ENCODE measurements at regions not wholly inside any gene's neighbourhood (a gene's known extent, or its start where the extent isn't known, plus 50 kb on each side); places are given as distances from the start of the nearest gene placed in this dataset.

GRCh38 chr14:97630249-97630648, 833.1 kb downstream of the VRK1 start:
- H3K4me1 Mint-ChIP-seq, result peaks cover 21% of the 10 kb centered on the region
- intact Hi-C loops (cut with micrococcal nuclease), result no loop called here
- peaks cover 7% of the 10 kb centered on the region for H3K27me3 Mint-ChIP-seq
- no peak for DNase-seq
- no peak overlapping the region for H3K4me3 Mint-ChIP-seq
- no peak overlapping the region for H3K27ac Mint-ChIP-seq
- no peaks in the 10 kb centered on the region for H3K36me3 Mint-ChIP-seq (ENCODE audit: low read depth)
- peaks cover 3% of the 10 kb centered on the region for H3K9me3 Mint-ChIP-seq

- Mint-ChIP-seq H3K4me3 (no peak overlapping the region), H3K27ac (no peak overlapping the region), H3K4me1 (peaks cover 31% of the 10 kb centered on the region), H3K36me3 (ENCODE audit: low read depth) (no peaks in the 10 kb centered on the region), H3K27me3 (peaks cover 7% of the 10 kb centered on the region), H3K9me3 (peaks cover 7% of the 10 kb centered on the region)
- no peak for DNase-seq
- intact Hi-C loops (cut with micrococcal nuclease), result no loop called here
Measured at GRCh38 chr14:97633131-97633738, 836.1 kb downstream of the VRK1 start.

- Mint-ChIP-seq H3K27ac (peak overlapping the region; percentile 73), H3K36me3 (ENCODE audit: low read depth) (no peaks in the 10 kb centered on the region), H3K27me3 (peaks cover 7% of the 10 kb centered on the region), H3K4me1 (peaks cover 42% of the 10 kb centered on the region), H3K9me3 (peaks cover 7% of the 10 kb centered on the region), H3K4me3 (peak overlapping the region; percentile 87)
- peak; percentile 79 for DNase-seq
- intact Hi-C loops (cut with micrococcal nuclease), result no loop called here
Measured at GRCh38 chr14:97634751-97635150, 837.6 kb downstream of the VRK1 start.

DNA sequence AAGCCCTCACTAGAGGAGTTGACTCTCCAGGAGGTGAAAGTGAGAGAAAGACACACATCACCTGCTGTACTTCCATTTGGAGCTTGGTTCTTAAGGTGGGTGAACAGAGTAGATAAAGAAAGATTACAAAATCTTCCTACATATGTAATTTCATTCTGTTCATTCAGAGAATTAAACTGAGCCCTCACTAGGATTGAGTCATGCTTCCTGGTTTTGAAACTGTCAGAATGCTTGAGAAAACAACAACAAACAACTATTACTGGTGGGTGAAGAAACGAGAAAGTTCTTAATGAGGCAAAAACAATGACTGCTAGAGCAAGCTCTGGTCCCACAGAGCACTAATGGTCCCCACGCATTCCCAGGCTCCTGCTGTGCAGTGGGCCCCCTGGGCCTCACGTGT, 841.7 kb downstream of the VRK1 start:
- no peaks in the 10 kb centered on the region for H3K36me3 Mint-ChIP-seq (ENCODE audit: low read depth)
- H3K27ac Mint-ChIP-seq, result peak overlapping the region; percentile 79
- intact Hi-C loops (cut with micrococcal nuclease), result no loop called here
- H3K27me3 Mint-ChIP-seq, result no peaks in the 10 kb centered on the region
- peaks cover 7% of the 10 kb centered on the region for H3K9me3 Mint-ChIP-seq
- peaks cover 41% of the 10 kb centered on the region for H3K4me1 Mint-ChIP-seq
- no peak for DNase-seq
- peak overlapping the region; percentile 19 for H3K4me3 Mint-ChIP-seq

DNA sequence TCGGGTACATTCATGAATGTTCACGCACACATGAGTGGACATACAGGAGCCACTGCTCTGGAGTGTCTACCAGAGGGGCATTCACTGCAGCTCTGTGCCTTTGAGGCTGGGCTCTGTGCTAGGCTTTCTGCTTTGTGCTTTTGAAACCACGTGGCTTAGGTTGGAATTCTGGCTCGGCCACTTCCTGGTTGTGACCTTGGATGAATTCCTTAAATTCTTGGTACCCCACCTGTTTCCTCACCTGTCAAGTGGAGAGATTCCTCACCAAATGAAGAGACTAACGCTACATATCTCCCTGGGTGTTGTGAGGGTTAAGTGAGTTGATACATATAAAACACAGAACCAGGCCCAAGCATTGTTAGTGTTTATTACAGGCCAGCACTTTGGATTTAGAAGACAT, 842.8 kb downstream of the VRK1 start:
- no peaks in the 10 kb centered on the region for H3K27me3 Mint-ChIP-seq
- no peak overlapping the region for H3K27ac Mint-ChIP-seq
- H3K4me3 Mint-ChIP-seq, result no peak overlapping the region
- H3K36me3 Mint-ChIP-seq (ENCODE audit: low read depth), result no peaks in the 10 kb centered on the region
- H3K9me3 Mint-ChIP-seq, result peaks cover 7% of the 10 kb centered on the region
- peaks cover 32% of the 10 kb centered on the region for H3K4me1 Mint-ChIP-seq
- no peak for DNase-seq
- intact Hi-C loops (cut with micrococcal nuclease), result no loop called here

GRCh38 chr14:97641827-97642226, 844.6 kb downstream of the VRK1 start:
- peaks cover 34% of the 10 kb centered on the region for H3K4me1 Mint-ChIP-seq
- no peak overlapping the region for H3K4me3 Mint-ChIP-seq
- H3K9me3 Mint-ChIP-seq, result peaks cover 7% of the 10 kb centered on the region
- intact Hi-C loops (cut with micrococcal nuclease), result no loop called here
- DNase-seq, result no peak
- no peaks in the 10 kb centered on the region for H3K36me3 Mint-ChIP-seq (ENCODE audit: low read depth)
- no peak overlapping the region for H3K27ac Mint-ChIP-seq
- H3K27me3 Mint-ChIP-seq, result peaks cover 3% of the 10 kb centered on the region

DNA sequence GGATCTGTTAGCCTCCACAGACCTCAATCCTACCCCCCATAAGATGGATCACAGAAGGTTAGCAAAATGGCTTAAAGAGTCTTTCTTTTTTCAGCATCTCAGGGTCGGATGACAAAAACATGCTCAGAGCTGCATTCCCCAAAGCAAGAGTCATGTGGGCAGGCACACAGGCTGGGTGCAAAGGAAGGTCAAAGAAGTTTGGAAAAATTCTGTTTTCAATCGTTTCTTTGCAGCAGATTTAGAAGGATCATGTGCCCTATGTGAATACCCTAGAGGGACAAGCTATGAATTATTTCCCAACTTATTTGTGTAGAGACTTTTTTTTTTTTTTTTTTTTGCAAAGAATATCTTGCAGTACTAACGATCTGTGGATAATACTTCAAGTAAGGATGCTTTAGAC, 845.4 kb downstream of the VRK1 start:
- H3K4me3 Mint-ChIP-seq, result no peak overlapping the region
- H3K9me3 Mint-ChIP-seq, result peaks cover 7% of the 10 kb centered on the region
- no peaks in the 10 kb centered on the region for H3K36me3 Mint-ChIP-seq (ENCODE audit: low read depth)
- peaks cover 28% of the 10 kb centered on the region for H3K4me1 Mint-ChIP-seq
- DNase-seq, result no peak
- H3K27me3 Mint-ChIP-seq, result peaks cover 3% of the 10 kb centered on the region
- H3K27ac Mint-ChIP-seq, result no peak overlapping the region
- intact Hi-C loops (cut with micrococcal nuclease), result no loop called here

DNA sequence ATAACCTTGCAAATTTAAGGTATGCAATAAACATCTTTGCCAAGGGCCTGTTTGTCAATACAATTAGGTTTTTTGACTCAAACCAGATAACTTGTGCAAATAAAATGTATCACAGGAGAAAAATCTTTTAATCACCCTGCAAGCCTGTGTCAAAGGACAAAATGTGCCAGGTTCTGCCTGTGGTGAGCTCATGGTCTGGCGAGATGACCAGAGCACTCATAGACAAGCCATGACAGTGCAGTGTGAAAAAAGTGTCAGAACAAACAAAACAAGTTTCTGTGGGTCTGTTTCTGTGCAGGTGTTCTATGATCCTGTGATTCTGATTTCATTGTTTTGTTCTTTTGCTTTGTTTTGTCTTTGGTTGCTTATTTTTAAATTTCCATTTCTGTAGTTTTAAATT, 847.2 kb downstream of the VRK1 start:
- Mint-ChIP-seq H3K27ac (no peak overlapping the region), H3K4me1 (peaks cover 14% of the 10 kb centered on the region), H3K9me3 (peaks cover 7% of the 10 kb centered on the region), H3K27me3 (peaks cover 3% of the 10 kb centered on the region), H3K36me3 (ENCODE audit: low read depth) (no peaks in the 10 kb centered on the region), H3K4me3 (no peak overlapping the region)
- DNase-seq, result no peak
- intact Hi-C loops (cut with micrococcal nuclease), result no loop called here

GRCh38 chr14:97649752-97650151, 852.6 kb downstream of the VRK1 start:
- peaks cover 4% of the 10 kb centered on the region for H3K27me3 Mint-ChIP-seq
- no peaks in the 10 kb centered on the region for H3K36me3 Mint-ChIP-seq (ENCODE audit: low read depth)
- intact Hi-C loops (cut with micrococcal nuclease), result no loop called here

GRCh38 chr14:97655169-97655948, 858.2 kb downstream of the VRK1 start:
- no peak overlapping the region for H3K27ac Mint-ChIP-seq
- H3K9me3 Mint-ChIP-seq, result no peaks in the 10 kb centered on the region
- intact Hi-C loops (cut with micrococcal nuclease), result no loop called here
- H3K4me1 Mint-ChIP-seq, result peaks cover 7% of the 10 kb centered on the region
- no peak overlapping the region for H3K4me3 Mint-ChIP-seq
- H3K27me3 Mint-ChIP-seq, result peaks cover 1% of the 10 kb centered on the region
- DNase-seq, result no peak
- no peaks in the 10 kb centered on the region for H3K36me3 Mint-ChIP-seq (ENCODE audit: low read depth)

More at GRCh38 chr14:97649752-97650151, 852.6 kb downstream of the VRK1 start:
- Mint-ChIP-seq H3K4me3 (no peak overlapping the region), H3K9me3 (peaks cover 4% of the 10 kb centered on the region), H3K4me1 (peaks cover 4% of the 10 kb centered on the region), H3K27ac (no peak overlapping the region)
- DNase-seq, result no peak

DNA sequence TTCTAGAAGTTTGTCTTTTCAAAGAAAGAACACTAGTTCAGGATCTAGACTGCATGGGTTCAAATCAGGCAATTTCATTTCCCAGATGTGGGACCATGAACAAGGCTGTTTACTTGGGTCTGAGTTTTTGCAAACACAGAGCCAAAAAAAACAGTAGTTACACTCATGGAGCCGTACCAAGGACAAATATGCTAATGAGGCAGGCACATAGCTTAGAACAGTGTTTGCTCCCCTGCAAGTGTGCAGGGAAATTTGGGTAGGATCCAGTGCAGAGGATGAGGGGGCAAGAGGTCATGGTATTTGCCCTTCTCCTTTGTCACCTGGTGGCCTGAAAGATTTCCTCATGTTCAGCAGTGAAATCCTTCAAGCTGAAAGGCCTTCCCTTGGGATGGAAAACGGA, 860.4 kb downstream of the VRK1 start:
- no peaks in the 10 kb centered on the region for H3K27me3 Mint-ChIP-seq
- DNase-seq, result no peak
- H3K9me3 Mint-ChIP-seq, result no peaks in the 10 kb centered on the region
- peaks cover 7% of the 10 kb centered on the region for H3K4me1 Mint-ChIP-seq
- no peak overlapping the region for H3K27ac Mint-ChIP-seq
- intact Hi-C loops (cut with micrococcal nuclease), result no loop called here
- H3K4me3 Mint-ChIP-seq, result no peak overlapping the region
- H3K36me3 Mint-ChIP-seq (ENCODE audit: low read depth), result no peaks in the 10 kb centered on the region

DNA sequence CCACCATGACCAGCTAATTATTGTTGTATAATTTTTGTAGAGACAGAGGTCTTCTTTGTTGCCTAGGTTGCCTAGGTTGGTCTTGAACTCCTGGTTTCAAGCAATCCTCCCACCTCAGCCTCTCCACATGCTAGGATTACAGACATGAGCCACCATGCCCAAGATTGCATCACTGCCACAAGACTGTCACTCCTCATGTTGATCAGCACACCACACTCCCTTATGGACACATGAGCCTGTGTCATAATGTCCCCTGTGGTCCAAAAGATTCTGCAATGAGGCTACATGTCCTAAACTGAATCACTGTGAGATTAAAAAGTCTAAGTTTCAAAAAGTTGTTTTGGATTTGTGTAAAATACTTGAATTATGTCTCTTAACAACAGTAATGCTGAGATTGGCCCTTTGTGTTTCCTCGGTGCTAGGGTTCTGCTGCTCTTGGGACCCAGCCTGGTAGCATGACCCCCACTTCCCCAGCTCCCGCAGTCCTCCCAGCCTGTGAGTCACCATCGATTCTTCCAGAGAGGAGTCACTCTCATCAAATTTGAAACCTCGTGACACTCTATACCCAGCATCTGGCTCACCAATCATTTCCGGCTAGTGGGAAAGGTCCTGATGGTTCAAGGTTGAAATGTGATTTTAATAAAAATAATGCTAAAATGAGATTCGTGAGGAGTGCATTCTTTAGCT, 890.9 kb downstream of the VRK1 start:
- Mint-ChIP-seq H3K4me1 (peaks cover 9% of the 10 kb centered on the region), H3K27ac (no peak overlapping the region), H3K27me3 (no peaks in the 10 kb centered on the region), H3K36me3 (ENCODE audit: low read depth) (peaks cover 2% of the 10 kb centered on the region), H3K9me3 (peaks cover 16% of the 10 kb centered on the region), H3K4me3 (no peak overlapping the region)
- intact Hi-C loops (cut with micrococcal nuclease), result no loop called here
- no peak for DNase-seq

DNA sequence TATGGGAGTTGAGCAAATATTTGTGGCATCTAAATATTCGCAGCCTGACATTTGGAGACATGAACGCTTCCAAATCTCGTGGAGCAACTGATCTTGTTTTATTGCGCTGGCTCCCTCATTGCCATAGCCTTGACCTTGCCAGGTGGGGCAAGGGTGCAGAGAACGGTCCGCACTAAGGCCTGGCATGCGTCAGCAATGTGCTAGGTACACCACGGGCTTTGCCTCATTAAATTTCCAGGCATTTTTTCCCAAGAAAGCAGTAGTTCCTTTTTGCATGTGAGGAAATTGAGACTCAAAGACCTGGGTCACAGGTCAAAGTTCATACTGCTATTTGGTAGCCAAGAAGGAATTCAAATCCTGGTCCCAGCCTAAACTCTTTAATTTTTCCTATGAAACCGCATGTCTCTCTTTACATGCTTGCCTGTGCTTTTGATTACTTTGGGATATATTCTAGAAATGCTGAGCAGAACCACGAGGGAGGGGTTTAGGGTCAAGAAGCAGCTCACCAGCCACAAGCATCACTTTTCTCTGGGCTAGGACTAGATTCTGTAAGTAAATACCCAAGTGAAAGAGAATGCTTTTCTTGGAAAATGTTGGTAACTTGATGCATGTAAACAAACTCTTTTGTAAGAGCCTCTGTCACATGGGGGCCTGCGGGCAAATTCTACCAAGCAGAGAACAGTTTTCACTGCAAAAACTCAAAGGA, 891.6 kb downstream of the VRK1 start:
- H3K4me3 Mint-ChIP-seq, result no peak overlapping the region
- intact Hi-C loops (cut with micrococcal nuclease), result no loop called here
- peaks cover 2% of the 10 kb centered on the region for H3K36me3 Mint-ChIP-seq (ENCODE audit: low read depth)
- peaks cover 16% of the 10 kb centered on the region for H3K9me3 Mint-ChIP-seq
- no peaks in the 10 kb centered on the region for H3K27me3 Mint-ChIP-seq
- H3K27ac Mint-ChIP-seq, result no peak overlapping the region
- no peak for DNase-seq
- peaks cover 9% of the 10 kb centered on the region for H3K4me1 Mint-ChIP-seq

GRCh38 chr14:97692084-97692483, 894.9 kb downstream of the VRK1 start:
- intact Hi-C loops (cut with micrococcal nuclease), result no loop called here
- Mint-ChIP-seq H3K36me3 (ENCODE audit: low read depth) (peaks cover 2% of the 10 kb centered on the region), H3K4me1 (peaks cover 4% of the 10 kb centered on the region), H3K27ac (no peak overlapping the region), H3K9me3 (peaks cover 17% of the 10 kb centered on the region), H3K4me3 (no peak overlapping the region), H3K27me3 (no peaks in the 10 kb centered on the region)
- no peak for DNase-seq

Measured in activated CD4-positive, alpha-beta T cell treated with anti-CD3 and anti-CD28 coated beads, Interleukin-2, amount 10 ng/mL, durations not matched to agents 24 days and 14 days (primary cell).